22Rv1 (cell line): ENCODE measurements at regions not wholly inside any gene's neighbourhood (a gene's known extent, or its start where the extent isn't known, plus 50 kb on each side); places are given as distances from the start of the nearest gene placed in this dataset.

Source experiments
- H3K27ac ChIP-seq: fragments of 450-650 bp; 2 replicates; pipeline ENCODE4 v1.5.1; 2017
- CTCF ChIP-seq: fragments of 450-650 bp; IDR thresholded peaks from 2 replicates; pipeline ENCODE4 v1.5.1; 2017; ENCODE audit warnings: mild to moderate bottlenecking
- ZFX ChIP-seq: fragments of 450-650 bp; IDR thresholded peaks from 2 replicates; pipeline ENCODE4 v1.6.1; 2017; ENCODE audit warnings: antibody characterized with exemption, borderline replicate concordance

GRCh38 chr14:58884442-58884841 is 246.7 kb downstream of the DACT1 start:
- H3K27ac ChIP-seq = no peak overlapping the region
- TF ChIP-seq ZFX (no peak), CTCF (peak; percentile 61)

- TF ChIP-seq ZFX = no peak
- TF ChIP-seq CTCF = no peak
- H3K27ac ChIP-seq = no peak overlapping the region
These were observed 250.2 kb downstream of the DACT1 start for GRCh38 chr14:58887931-58888330.

- TF ChIP-seq CTCF (no peak), ZFX (no peak)
- no peak overlapping the region for H3K27ac ChIP-seq
These were observed 261.0 kb downstream of the DACT1 start for GRCh38 chr14:58898655-58899316.

- TF ChIP-seq CTCF (no peak), ZFX (no peak)
- H3K27ac ChIP-seq = no peak overlapping the region
These were observed 261.6 kb downstream of the DACT1 start for GRCh38 chr14:58899317-58899713.

GRCh38 chr14:58901826-58902225 is 264.1 kb downstream of the DACT1 start:
- H3K27ac ChIP-seq = no peak overlapping the region
- TF ChIP-seq ZFX (no peak), CTCF (no peak)

GRCh38 chr14:58904776-58905175 is 267.0 kb downstream of the DACT1 start:
- TF ChIP-seq ZFX = no peak
- TF ChIP-seq CTCF = no peak
- H3K27ac ChIP-seq = no peak overlapping the region

- TF ChIP-seq ZFX = no peak
- no peak for TF ChIP-seq CTCF
- H3K27ac ChIP-seq = no peak overlapping the region
These were observed 270.0 kb downstream of the DACT1 start for GRCh38 chr14:58907803-58908202.
